ENCODE measurements at regions not wholly inside any gene's neighbourhood (a gene's known extent, or its start where the extent isn't known, plus 50 kb on each side); places are given as distances from the start of the nearest gene placed in this dataset.

DNA sequence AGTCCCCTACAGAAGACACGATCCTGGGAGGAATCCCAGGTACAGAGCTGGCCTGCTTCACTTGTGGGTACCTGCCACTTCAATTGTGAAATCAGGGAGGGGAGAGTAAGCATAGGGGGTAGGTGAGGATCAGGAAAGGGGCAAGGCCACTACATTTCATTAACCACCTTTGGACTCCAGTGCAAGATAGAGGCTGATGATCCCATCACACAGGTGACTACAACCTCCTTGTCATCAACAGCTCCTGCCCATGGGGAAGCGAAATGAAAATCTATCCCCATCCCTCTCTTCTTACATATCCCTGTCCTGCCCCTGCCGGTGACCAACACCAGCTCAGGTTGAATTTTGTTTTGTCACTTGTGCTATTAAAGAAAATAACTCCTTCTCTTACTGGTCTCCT lies 64.7 kb upstream of the VPREB1 start:
- no peak for DNase-seq (ENCODE audit: low read depth in 1 of 2, low spot score in 2 of 2)
- Histone ChIP-seq H3K79me2 (ENCODE audit: control insufficient read depth in 1 of 2, insufficient read depth in 2 of 2, low read length in 2 of 2) (no peaks in the 10 kb centered on the region), H4K91ac (replicated peaks; ENCODE audit: insufficient read length, low read length) (no peak overlapping the region), H2BK120ac (replicated peaks; ENCODE audit: low read depth, low read length) (no peak overlapping the region), H2AK5ac (ENCODE audit: low read depth, low read length) (no peak overlapping the region), H4K5ac (ENCODE audit: insufficient read length, low read depth, low read length) (no peak overlapping the region), H3K9me3 (ENCODE audit: insufficient read depth in 2 of 2, low read depth in 1 of 2, low read length in 1 of 2) (no peaks in the 10 kb centered on the region), H3K9ac (replicated peaks in 1 of 4; ENCODE audit: extremely low read depth in 1 of 4, low read depth in 3 of 4, low read length in 3 of 4) (no peak overlapping the region), H3K79me1 (ENCODE audit: low read depth, low read length) (no peaks in the 10 kb centered on the region), H3K4me3 (ENCODE audit: extremely low read depth in 1 of 4, insufficient read depth in 2 of 4, low read depth in 3 of 4, low read length in 4 of 4) (no peak overlapping the region), H2BK12ac (ENCODE audit: low read depth, low read length) (no peak overlapping the region), H3K36me3 (ENCODE audit: control insufficient read depth in 2 of 4, insufficient read depth in 4 of 4, low read length in 3 of 4) (no peaks in the 10 kb centered on the region), H3K4me1 (replicated peaks in 1 of 4; ENCODE audit: control insufficient read depth in 3 of 4, insufficient read depth in 4 of 4, low read length in 3 of 4) (no peaks in the 10 kb centered on the region), H2BK5ac (ENCODE audit: low read depth, low read length) (no peak overlapping the region), H3K27me3 (replicated peaks in 1 of 4; ENCODE audit: control insufficient read depth in 3 of 4, extremely low read depth in 1 of 4, insufficient read depth in 3 of 4, low read length in 3 of 4) (peaks cover 78 to 97% (median 95%) of the 10 kb centered on the region in 4 experiments), H2AFZ (ENCODE audit: low read length) (no peak overlapping the region), H3K23me2 (ENCODE audit: low read depth, low read length) (no peaks in the 10 kb centered on the region), H2BK15ac (ENCODE audit: low read length) (no peak overlapping the region), H3K56ac (replicated peaks; ENCODE audit: insufficient read length, low read depth, low read length) (no peak overlapping the region), H4K8ac (ENCODE audit: extremely low read depth, insufficient read depth, low read length) (no peak overlapping the region), H3K4ac (replicated peaks; ENCODE audit: insufficient read length, low read depth, low read length) (no peak overlapping the region), H2BK20ac (ENCODE audit: low read length) (no peak overlapping the region), H3K4me2 (ENCODE audit: insufficient read depth in 1 of 2, low read depth in 2 of 2, low read length in 2 of 2) (no peak overlapping the region), H3K23ac (ENCODE audit: insufficient read length) (no peak overlapping the region), H3K14ac (ENCODE audit: insufficient read length) (no peak overlapping the region), H4K20me1 (replicated peaks in 1 of 2; ENCODE audit: control insufficient read depth in 1 of 2, insufficient read depth in 2 of 2, low read length in 2 of 2) (peaks cover 3 to 22% of the 10 kb centered on the region in 2 experiments), H3K27ac (ENCODE audit: low read depth, low read length) (no peak overlapping the region), H3K18ac (ENCODE audit: extremely low read depth, low read length) (no peak overlapping the region)
- CTCF ChIA-PET (ENCODE audit: partially characterized antibody) = interaction anchor here (1.0 to 8.7 kb wide), 8 partner anchors 8 to 55 kb away, joined by 3 to 91 read pairs (median 9); no protein-coding TSS in a partner anchor
- no peak for FAIRE-seq
- TF ChIP-seq SIX5 (IDR thresholded peaks at IDR 0.05; ENCODE audit: low read depth, low read length) (no peak), TAF1 (IDR thresholded peaks at IDR 0.05; ENCODE audit: low read depth, low read length) (no peak), SIRT6 (IDR thresholded peaks at IDR 0.05; ENCODE audit: low read length) (no peak), JUN (IDR thresholded peaks at IDR 0.05; ENCODE audit: low read depth, low read length) (no peak), SP1 (IDR thresholded peaks at IDR 0.05; ENCODE audit: low read depth, low read length) (no peak)
- 70% methylated on average over 3 of the region's 3 CpGs; no CpG with 5 or more reads in 1 of the 2 experiments for WGBS, 2 experiments (ENCODE audit: extremely low coverage in 1 of 2, insufficient coverage in 1 of 2, insufficient read length in 1 of 2, insufficient replicate concordance in 2 of 2, low coverage in 1 of 2, low lambda C conversion rate in 2 of 2, missing lambda C conversion rate in 1 of 2)
- POLR2A ChIA-PET (ENCODE audit: partially characterized antibody) = no interaction called here
